ENCODE measurements at regions not wholly inside any gene's neighbourhood (a gene's known extent, or its start where the extent isn't known, plus 50 kb on each side); places are given as distances from the start of the nearest gene placed in this dataset.
A peak's percentile ranks its signal among the peaks of the same experiment; 100 is the strongest.
"Not testable (repeated sequence)": the region's sequence is repeated elsewhere in the genome, so short reads cannot be mapped to it uniquely, and the experiment has no call there.

DNA sequence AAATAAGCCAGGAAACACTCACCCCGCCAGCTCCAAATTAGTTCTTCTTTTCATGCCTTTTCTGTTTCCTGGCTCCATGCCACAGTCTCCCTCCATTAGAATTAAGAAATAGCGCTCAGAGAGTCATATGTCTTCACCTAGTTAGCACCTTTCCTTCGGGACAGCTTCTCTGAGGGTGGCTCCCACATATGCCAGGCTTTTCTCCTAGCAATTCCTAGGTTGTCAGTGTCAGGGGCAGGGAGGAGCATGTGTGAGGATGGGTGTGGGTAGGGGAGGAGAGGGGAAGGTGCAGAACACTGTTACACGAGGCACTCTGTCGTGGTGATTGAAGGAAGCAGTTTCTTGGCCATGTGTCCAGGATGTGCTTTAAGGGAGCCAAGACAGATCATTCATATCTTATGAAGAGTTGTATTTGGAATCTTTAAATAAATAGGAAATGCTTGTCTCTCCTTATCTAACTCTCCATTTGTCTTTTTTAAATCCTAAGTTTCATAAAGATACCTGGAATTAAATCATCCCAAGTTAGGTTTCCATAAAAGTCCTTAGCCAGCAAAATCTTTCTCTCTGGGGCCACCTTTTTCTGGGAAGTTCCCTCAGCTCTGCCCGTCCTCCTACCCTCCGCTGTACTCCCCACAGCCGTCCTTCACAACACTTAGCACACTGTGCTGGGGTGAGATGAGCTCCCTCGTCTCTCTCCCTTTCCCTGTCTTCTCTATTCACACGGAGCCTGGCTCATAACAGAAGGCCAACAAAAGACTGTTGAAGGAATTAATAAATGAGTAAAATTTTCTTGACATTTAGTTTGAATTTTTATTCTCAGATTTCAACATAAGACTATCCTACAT lies 361.0 kb downstream of the CD83 start:
- DNase-seq (ENCODE audit: low read depth in 2 of 2): no peak

DNA sequence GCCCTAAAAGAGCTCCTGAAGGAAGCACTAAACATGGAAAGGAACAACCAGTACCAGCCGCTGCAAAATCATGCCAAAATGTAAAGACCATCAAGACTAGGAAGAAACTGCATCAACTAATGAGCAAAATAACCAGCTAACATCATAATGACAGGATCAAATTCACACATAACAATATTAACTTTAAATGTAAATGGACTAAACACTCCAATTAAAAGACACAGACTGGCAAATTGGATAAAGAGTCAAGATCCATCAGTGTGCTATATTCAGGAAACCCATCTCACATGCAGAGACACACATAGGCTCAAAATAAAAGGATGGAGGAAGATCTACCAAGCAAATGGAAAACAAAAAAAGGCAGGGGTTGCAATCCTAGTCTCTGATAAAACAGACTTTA lies 364.4 kb downstream of the CD83 start:
- DNase-seq (ENCODE audit: low read depth in 2 of 2): not testable (repeated sequence)

DNA sequence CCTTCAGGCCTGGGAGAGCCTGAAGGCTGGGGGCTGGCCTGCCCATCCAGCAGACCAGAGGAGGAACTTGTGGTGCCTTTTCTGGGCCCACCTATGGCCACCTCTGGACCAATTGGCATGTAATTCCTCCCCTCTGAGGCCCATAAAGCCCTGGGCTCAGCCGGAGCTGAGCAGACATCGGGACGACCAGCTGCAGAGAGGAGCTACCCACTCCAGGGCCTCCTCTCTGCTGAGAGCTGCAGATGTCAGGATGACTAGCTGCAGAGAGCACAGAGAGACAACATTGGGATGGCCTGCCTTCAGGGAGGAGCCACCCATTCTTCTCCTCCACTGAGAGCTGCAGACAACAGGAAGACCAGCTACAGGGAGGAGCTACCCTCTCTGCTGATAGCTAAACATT lies 370.1 kb downstream of the CD83 start:
- no peak for DNase-seq (ENCODE audit: low read depth in 2 of 2)

DNA sequence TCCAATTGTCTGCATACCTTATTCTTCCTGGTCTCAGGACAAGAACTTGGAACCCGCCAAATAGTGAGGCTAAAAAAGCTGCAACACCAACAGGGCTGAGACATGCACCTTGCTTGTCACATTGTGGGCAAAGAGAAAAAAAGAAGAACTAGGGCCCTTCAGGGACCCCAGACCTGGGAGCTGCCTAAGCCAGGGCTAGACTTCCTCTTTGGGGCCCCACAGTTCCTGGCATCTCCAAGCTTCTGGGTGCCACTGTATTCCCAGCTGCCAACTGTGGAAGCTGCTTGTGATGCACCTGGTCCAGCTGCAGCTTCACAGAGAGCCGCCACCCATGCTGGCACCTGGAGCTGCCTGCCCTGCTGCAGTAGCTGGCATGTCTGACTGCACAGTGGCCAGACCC lies 370.6 kb downstream of the CD83 start:
- no peak for DNase-seq (ENCODE audit: low read depth in 2 of 2)

DNA sequence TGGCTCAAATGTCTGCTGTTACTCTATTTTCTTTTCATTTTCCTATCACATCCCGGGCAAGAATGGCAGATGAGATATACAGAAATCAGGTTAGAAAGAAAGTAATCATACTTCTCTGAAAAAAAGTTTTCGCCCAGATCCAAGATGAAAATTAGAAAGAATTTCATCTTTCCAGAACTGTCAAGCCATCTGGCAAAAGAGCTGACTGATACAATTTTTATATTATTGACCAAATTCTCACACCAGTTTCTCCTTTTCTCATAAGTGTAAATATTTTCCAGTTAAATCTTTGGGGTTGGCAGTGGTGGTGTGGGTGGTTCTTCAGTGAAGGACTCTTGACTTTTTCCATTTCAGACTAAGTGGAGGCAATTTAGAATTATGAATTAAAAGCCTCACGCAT lies 371.9 kb downstream of the CD83 start:
- DNase-seq (ENCODE audit: low read depth in 2 of 2): no peak

DNA sequence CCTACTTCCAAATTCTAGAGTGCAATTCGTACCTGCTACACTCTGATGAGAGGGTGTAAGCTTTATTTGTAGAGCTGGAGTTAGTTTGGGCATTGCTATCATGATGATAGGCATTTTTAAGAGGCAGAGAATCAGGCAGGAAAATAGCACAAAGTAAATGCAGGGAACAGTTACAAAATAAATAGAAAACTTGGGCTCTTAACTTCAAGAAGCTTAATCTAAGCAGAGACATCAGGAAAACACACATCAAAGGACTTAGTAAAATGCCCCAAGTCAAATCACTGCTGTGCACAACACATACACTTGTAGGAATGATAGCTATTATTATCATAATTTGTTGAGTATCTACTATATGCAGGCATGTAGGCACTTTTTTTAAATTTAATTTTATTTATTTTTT lies 381.2 kb downstream of the CD83 start:
- no peak for DNase-seq (ENCODE audit: low read depth in 2 of 2)

DNA sequence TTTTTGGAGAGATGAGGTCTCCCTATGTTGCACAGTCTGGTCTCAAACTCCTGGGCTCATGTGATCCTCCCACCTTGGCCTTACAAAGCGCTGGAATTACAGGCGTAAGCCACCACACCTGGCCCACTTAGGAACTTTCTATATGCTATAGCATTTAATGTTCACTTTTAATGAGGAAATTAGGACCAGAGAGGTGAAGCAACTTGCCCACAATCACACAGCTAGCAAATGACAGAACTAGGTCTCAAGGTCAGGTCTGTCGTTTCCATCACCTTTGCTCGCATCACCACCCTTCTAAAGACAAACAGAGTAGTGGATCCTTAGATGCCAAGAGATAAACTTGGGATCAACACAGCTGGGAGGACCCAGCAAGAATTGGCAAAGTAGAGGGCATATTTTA lies 381.7 kb downstream of the CD83 start:
- DNase-seq (ENCODE audit: low read depth in 2 of 2): no peak

DNA sequence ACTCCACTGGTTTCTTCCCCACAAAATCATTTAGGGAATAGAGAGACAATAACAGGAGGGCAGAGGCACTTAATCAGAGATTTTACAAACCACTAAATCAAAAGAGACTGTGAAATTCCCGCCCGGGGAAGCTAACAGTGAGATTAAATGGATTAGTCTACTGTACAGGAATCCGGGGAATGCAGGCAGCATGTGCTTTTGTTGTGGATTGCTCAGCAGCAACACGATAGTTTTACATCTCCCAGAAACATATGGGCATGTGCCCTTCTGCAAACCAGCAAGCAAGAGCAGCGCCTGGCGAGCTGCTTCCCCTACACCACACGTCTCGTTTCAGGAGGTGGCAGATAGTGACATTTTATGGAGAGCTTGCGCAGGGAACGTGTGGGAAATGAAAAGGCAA lies 382.3 kb downstream of the CD83 start:
- no peak for DNase-seq (ENCODE audit: low read depth in 2 of 2)

DNA sequence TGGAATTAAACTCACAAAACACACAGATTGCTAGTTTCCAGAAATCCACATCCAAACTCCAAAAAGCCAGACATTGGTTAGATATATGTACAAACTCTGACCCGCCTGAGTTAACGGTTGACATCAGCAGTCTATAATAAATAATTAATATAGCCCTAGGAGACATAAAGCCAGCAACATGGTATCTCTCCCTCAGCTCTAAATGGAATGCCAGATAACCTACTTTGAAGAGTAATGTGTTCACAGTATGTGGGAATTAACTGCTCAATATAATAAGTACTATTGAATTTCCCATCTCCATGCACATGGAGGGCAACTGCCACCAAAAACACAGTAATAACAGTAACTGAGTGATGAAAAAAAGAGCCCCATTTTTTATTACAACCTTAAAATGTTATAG lies 383.2 kb downstream of the CD83 start:
- no peak for DNase-seq (ENCODE audit: low read depth in 2 of 2)

DNA sequence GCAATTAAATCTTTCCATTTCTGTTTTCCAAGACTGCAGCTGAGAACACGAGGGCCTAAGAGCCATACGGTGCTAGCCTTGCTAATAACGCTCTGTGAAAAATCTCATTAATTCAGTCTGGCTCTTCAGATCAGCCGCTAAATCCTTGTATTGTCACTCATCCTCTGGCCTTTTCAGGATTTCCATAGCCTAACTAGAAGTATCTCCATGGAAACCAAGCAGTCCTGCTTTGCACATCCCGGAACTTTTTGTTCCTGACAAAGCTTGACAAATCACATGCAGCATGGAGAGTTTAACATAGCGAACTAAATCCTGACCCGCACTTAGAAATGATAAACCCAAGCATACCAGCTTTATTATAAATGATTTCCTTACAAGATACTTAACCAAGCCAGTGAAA lies 383.7 kb downstream of the CD83 start:
- no peak for DNase-seq (ENCODE audit: low read depth in 2 of 2)

DNA sequence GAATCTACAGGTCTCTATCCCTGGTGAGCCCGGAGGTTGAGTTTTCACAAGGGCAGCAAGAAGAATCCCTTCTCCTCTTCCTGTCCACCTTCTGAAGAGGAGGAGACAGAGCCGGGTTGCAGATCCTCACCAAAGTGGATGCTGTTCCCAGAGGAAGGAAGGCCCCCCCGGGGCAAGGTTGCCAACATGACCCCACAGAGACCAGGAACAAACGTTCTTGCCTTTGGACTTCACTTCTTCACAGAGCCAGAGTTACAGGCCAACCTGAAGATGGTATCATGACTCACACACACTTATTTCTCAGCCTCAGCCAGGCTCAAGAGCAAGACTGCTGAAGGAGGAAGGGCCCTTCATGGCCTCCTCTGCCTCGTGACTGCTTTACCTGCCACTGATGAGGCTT lies 384.3 kb downstream of the CD83 start:
- no peak for DNase-seq (ENCODE audit: low read depth in 2 of 2)

DNA sequence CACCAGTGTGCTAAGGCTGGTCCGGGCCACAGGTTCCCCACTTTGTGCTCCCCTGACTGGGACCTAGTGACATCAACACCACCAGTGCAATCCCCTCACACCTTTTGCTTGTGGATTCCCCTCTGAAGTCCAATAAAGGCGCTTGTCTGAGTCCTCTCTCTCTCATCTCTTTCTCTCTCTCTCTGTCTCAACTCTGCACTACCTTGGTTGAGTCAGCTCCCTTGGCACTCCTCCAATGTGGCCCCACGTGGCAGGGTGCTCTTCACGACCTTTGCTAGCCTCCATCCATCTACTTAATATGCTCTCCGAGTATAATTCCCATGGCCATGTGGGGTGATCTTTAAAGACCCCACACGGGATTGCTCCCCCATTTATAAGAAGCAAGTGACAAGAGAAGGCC lies 385.0 kb downstream of the CD83 start:
- peak in 1 of 2 donors; percentile 9 for DNase-seq (ENCODE audit: low read depth in 2 of 2)

DNA sequence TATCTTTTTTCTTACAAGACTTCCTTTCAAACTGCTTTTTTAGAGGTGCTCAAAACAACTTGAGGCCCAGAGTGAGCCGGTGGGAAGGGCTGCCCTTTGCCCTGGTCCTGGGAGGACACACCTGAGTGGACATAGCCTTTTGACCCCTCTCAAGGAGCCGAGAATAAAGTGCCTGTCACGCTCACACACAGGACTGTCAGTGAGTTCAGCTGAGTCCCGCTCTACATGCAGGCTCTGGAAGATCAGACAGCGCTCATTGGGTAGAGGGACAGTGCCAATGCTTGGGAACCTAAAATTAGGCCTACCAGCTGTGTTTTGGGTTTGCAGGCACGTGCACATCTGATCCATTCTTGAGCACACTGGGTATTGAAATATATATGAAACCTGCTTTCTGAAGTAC lies 387.8 kb downstream of the CD83 start:
- DNase-seq (ENCODE audit: low read depth in 2 of 2): no peak

DNA sequence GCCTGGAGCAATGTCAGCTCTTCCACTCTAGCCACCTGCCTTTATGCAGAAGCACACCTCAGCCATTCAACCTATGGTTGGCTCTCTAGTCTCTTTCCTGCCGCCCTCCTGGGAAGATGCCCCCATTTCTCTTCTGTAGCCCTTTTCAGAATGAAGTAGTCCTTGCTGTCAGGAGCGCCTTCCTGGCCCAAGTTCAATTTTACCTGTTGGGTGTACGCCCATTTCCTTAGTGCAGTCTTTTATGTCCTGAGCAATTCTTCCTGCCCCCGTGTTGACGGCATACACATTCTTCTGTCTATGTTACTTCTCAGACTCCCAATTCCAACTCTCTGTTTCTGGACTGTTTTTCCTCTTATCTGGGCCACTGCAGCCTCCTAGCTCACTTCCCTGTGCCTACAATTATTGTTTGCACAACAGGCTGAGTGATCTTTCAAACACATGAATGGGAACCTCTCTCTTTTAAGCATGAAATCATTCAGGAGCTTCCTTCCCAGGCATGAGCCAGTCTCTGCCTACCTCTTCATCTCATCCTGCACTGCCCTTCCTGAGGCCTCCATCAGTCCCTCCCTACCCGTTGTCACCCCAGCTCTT lies 389.2 kb downstream of the CD83 start:
- no peak for DNase-seq (ENCODE audit: low read depth in 2 of 2)

DNA sequence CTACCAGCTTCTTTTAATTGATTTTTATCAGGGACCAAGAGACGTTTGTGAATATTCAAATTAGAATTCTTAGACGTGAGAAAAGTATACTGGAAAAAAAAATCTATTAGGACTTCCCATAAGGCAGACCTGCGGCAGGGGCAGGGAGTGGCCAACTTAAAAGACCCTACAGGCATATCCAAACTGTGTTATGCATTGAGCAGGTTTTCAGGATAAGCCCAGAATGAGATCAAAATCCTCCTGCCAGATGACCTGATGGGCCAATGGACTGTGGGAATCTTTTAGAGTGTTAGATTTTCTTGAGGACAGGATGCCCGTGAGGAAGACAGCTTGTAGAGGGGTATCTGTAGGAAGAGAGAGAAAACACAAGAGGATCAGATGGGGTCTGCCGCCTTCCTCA lies 391.5 kb downstream of the CD83 start:
- no peak for DNase-seq (ENCODE audit: low read depth in 2 of 2)

DNA sequence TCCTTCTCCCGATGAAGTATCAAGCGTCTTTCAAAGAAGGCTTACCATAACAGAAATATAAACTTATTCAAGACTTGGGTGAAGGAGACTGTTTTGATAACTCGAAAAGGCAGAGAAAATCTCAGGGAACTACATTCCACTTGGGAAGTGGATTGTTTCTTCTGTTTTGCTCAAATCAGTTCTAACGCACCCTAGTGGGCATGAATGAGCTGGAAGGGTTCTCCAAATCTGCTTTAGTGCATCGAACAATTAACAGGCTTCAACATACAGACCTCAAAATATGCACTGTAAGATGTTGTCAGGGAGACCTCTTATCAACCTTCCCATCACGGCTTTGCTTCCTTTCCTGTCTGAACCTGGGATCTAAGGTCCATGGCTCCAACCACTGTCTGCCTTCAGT lies 392.5 kb downstream of the CD83 start:
- no peak for DNase-seq (ENCODE audit: low read depth in 2 of 2)

DNA sequence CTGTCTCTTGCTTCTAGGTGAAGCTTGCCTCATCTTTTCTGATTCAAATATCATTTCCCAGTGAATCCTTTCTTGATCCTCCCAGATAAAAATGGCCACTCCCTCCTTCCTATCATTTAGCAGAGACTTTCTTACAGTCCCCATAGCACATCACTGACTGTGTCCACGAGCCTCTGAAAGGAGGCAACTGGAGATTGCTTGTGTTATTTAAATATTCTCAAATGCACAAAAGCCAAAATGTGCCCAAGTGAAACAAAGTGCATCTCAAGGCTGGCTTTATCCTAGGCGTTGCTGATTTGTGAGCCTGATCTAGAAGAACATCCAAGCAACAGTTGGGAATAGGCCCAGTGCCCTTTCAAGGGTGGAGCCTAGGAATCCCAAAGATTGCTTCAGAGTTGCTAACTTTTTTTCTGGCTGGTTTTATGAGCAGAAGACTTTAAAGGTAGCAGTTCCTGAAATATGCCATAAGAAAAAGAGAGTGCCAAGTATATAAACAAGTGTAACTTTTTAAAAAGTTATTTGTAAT lies 393.6 kb downstream of the CD83 start:
- DNase-seq (ENCODE audit: low read depth in 2 of 2): no peak

DNA sequence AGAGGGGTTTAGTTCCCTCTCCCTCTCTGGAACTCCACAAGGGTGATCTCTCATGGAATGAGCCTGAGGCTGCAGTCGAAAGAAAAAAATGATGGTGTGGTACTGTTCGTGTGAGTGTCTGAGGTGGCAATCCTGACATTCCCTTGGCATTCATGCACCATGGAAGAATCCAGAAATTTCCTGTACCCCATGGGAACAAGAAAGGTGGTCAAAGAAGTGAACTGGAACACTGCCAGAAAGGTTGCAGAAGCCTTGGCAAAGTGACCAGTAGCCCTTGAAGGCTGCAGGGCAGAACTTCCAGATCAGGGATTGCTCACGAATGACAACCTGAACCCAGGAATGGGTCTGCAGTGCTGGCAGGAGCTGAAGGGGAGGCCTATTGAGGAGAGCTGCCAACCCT lies 394.7 kb downstream of the CD83 start:
- DNase-seq (ENCODE audit: low read depth in 2 of 2): no peak

DNA sequence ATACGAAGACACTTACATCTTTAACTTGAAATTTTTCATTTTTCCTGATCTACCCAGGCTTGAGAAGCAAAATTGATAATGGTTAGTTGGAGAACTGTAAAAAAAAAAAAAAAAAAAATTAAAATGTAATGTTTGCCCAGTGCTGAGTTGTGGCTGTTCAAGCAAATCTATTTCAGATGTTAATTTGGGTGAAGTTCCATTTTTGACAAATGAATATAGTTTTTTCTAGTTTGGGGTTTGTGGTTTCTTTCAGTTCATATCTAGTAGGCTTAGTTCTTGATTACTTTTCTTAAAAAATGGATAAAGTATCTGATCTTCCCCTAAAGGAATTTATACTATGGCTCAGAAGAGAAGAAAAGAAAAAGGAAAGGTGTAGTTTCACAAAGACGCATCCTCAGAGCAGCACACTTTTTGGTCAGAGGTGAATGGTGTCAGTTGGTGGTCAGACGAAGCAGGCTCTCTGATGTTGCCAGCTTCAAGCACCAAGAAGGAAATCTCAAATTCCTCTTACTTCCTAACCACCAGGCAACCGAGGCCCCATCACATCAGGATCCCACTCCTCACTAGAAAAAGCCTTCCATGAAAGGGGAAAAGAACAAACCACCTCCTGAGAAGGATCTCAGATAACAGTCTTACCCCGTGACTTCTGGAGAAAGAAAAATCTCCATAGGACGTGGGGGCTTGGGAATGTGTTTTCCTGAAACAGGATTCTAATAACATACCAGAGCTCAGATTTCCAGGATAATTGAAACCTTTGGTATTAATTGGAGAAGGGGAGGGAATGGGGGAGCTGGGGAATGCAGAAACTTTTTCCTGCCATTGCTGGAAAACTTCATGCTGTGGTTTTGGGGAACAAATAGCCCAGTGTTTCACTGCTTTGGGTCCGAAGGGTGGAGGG lies 396.2 kb downstream of the CD83 start:
- DNase-seq (ENCODE audit: low read depth in 2 of 2): no peak

DNA sequence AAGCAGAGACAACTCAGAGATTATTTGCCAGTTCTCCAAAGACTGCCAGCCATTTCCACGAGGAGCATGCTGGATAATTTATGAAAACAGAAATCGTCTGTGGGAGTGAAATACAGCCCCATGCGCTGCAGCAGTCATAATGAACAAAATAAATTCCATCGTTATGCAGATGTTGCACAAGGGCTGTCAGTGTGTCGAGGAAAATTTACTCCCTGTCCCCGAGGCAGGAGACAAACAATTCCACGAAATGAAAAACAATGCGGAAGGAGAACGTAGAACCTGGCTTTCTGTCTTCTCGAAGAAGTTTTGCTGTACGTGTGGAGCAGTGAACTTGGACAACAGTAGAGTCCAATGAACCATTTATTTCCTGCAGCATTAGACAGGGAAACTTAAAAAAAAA lies 399.4 kb downstream of the CD83 start:
- no peak for DNase-seq (ENCODE audit: low read depth in 2 of 2)

DNA sequence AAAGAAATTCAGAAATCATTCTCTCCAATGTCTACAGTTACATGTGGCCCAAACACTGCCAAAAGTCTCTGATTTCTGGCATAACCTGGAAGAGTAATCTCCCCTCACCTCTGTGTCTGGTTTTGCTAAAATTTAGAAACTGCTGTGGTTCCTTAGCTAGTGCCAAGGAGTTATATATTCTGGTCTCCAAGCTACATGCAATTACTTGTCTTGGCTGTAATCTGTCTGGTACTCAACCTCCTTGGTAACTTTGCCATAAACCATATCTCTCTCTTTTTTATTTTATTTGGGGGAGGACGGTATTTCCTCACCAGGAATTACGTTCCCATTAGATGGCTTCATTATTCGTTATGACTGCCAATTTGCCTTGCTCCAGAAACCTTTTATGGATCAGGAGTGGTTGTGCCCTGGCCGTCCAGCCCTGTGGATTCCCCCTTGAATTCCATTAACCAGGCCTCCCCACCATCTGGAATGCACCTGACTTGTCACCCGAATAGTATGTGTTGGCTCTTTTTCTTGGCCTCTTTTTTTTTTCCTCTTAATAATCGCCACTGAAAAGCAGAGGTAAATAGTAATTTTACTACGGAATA lies 400.0 kb downstream of the CD83 start:
- no peak for DNase-seq (ENCODE audit: low read depth in 2 of 2)
